DOHH2 (cell line): ENCODE measurements at regions not wholly inside any gene's neighbourhood (a gene's known extent, or its start where the extent isn't known, plus 50 kb on each side); places are given as distances from the start of the nearest gene placed in this dataset.

ENCODE experiments used
- H3F3A ChIP-seq: fragments of 200-600 bp; sonication (generic), shearing (Covaris generic); 2 replicates; pipeline ENCODE4 v1.6.0; 2016; ENCODE audit warnings: antibody characterized with exemption, mild to moderate bottlenecking; ENCODE audit not compliant: control insufficient read depth, insufficient read depth
- H3K27ac ChIP-seq: fragments of 200-600 bp; sonication (generic); 2 replicates; pipeline ENCODE4 v1.5.1; 2014; ENCODE audit warnings: low read depth, mild to moderate bottlenecking, low read length, moderate library complexity
- H3K27me3 ChIP-seq: fragments of 200-600 bp; sonication (generic); 2 replicates; pipeline ENCODE4 v1.6.1; 2014; ENCODE audit warnings: mild to moderate bottlenecking, low read length, mixed read lengths; ENCODE audit not compliant: control insufficient read depth
- H3K36me3 ChIP-seq: fragments of 200-600 bp; sonication (generic); 2 replicates; pipeline ENCODE4 v1.6.1; 2014; ENCODE audit warnings: mild to moderate bottlenecking, low read length, moderate library complexity, mixed read lengths; ENCODE audit not compliant: control insufficient read depth
- H3K4me1 ChIP-seq: fragments of 200-600 bp; sonication (generic); 2 replicates; pipeline ENCODE4 v1.6.1; 2014; ENCODE audit warnings: mild to moderate bottlenecking, low read length, mixed read lengths; ENCODE audit not compliant: control insufficient read depth
- H3K4me2 ChIP-seq: fragments of 200-600 bp; sonication (generic); 2 replicates; pipeline ENCODE4 v1.6.0; 2014; ENCODE audit warnings: mild to moderate bottlenecking, low read length, moderate library complexity
- H3K4me3 ChIP-seq: fragments of 200-600 bp; sonication (generic); 2 replicates; pipeline ENCODE4 v1.5.1; 2014; ENCODE audit warnings: mild to moderate bottlenecking, low read length, mixed read lengths
- H3K79me2 ChIP-seq: fragments of 200-600 bp; sonication (generic); 2 replicates; pipeline ENCODE4 v1.6.1; 2014; ENCODE audit warnings: mild to moderate bottlenecking, low read length, mixed read lengths; ENCODE audit not compliant: control insufficient read depth
- H3K9me2 ChIP-seq: fragments of 200-600 bp; sonication (generic); replicated peaks from 2 replicates; pipeline ENCODE4 v1.6.1; 2014; ENCODE audit warnings: mild to moderate bottlenecking, low read length, mixed read lengths; ENCODE audit not compliant: control insufficient read depth
- H3K9me3 ChIP-seq: fragments of 200-600 bp; sonication (generic); 2 replicates; pipeline ENCODE4 v1.6.1; 2014; ENCODE audit warnings: antibody characterized with exemption, low read length, mixed read lengths; ENCODE audit not compliant: control insufficient read depth, insufficient read depth
- H4K20me1 ChIP-seq: fragments of 200-600 bp; sonication (generic); 2 replicates; pipeline ENCODE4 v1.6.0; 2014; ENCODE audit warnings: low read depth, mild to moderate bottlenecking, antibody characterized with exemption, low read length, moderate library complexity; ENCODE audit not compliant: control insufficient read depth, insufficient read depth
- CTCF ChIP-seq: fragments of 200-600 bp; sonication (generic); IDR thresholded peaks from one replicate; pipeline ENCODE4 v1.5.1; 2014; ENCODE audit warnings: antibody characterized with exemption, mild to moderate bottlenecking, low read depth, low read length; ENCODE audit not compliant: poor library complexity, severe bottlenecking
- EZH2phosphoT487 ChIP-seq: fragments of 200-600 bp; sonication (generic); IDR thresholded peaks from 2 replicates; pipeline ENCODE4 v1.6.1; 2017; ENCODE audit warnings: borderline replicate concordance, mild to moderate bottlenecking, antibody characterized with exemption, low read length, moderate library complexity, mixed read lengths

GRCh38 chr6:167672738-167673137 is 154.0 kb upstream of the AFDN start:
- Histone ChIP-seq H3K4me2 (no peak overlapping the region), H3K4me3 (no peak overlapping the region), H3K9me3 (peaks cover 10% of the 10 kb centered on the region), H3F3A (no peaks in the 10 kb centered on the region; the same call in 1 of the 2 replicates), H3K27ac (no peak overlapping the region), H3K36me3 (no peaks in the 10 kb centered on the region), H3K79me2 (no peaks in the 10 kb centered on the region), H3K9me2 (no peaks in the 10 kb centered on the region), H4K20me1 (no peaks in the 10 kb centered on the region), H3K4me1 (no peaks in the 10 kb centered on the region), H3K27me3 (peaks cover 7% of the 10 kb centered on the region; the same call in 1 of the 2 replicates)
- TF ChIP-seq CTCF: no peak
- no peak for TF ChIP-seq EZH2phosphoT487

- Histone ChIP-seq H3K9me3 (peaks cover 10% of the 10 kb centered on the region), H4K20me1 (no peaks in the 10 kb centered on the region), H3K27me3 (peaks cover 7% of the 10 kb centered on the region; the same call in 1 of the 2 replicates), H3K4me1 (no peaks in the 10 kb centered on the region), H3K79me2 (no peaks in the 10 kb centered on the region), H3K36me3 (no peaks in the 10 kb centered on the region), H3K4me2 (no peak overlapping the region), H3K9me2 (no peaks in the 10 kb centered on the region), H3K4me3 (no peak overlapping the region), H3F3A (no peaks in the 10 kb centered on the region; the same call in 1 of the 2 replicates), H3K27ac (no peak overlapping the region)
- TF ChIP-seq CTCF (no peak), EZH2phosphoT487 (no peak)
Observed at GRCh38 chr6:167673946-167674345, 152.8 kb upstream of the AFDN start.

GRCh38 chr6:167674486-167674885 is 152.2 kb upstream of the AFDN start:
- peaks cover 10% of the 10 kb centered on the region for H3K9me3 ChIP-seq
- H3K27ac ChIP-seq: no peak overlapping the region
- no peaks in the 10 kb centered on the region; the same call in 1 of the 2 replicates for H3F3A ChIP-seq
- H3K36me3 ChIP-seq: no peaks in the 10 kb centered on the region
- H3K79me2 ChIP-seq: no peaks in the 10 kb centered on the region
- no peak overlapping the region for H3K4me3 ChIP-seq
- no peak overlapping the region for H3K4me2 ChIP-seq
- TF ChIP-seq EZH2phosphoT487 (no peak), CTCF (no peak)
- H3K27me3 ChIP-seq: peaks cover 7% of the 10 kb centered on the region; the same call in 1 of the 2 replicates
- H4K20me1 ChIP-seq: no peaks in the 10 kb centered on the region
- H3K4me1 ChIP-seq: no peaks in the 10 kb centered on the region
- H3K9me2 ChIP-seq: no peaks in the 10 kb centered on the region
